ENCODE measurements at regions not wholly inside any gene's neighbourhood (a gene's known extent, or its start where the extent isn't known, plus 50 kb on each side); places are given as distances from the start of the nearest gene placed in this dataset.

DNA sequence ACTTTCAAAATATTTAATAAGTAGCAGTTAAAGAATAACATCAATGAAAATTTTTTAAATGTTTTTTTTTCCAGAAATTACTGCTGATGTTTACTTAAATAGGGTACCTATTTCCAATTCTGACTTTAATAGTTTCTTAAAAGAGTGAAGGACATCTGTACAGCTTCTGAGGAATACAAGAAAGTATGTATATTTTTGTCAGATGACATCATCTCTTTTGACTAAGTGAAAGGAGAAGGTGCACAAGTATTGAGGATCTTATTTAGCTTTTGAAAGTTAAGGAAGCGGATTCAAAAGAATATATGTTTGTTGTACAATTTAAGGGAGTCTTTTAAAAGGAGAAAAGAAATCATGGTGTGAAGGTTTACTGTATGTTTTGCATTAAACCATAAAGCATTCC is 90.0 kb upstream of the SLC35B3 start:
- DNase-seq (ENCODE audit: low spot score), result no peak

DNA sequence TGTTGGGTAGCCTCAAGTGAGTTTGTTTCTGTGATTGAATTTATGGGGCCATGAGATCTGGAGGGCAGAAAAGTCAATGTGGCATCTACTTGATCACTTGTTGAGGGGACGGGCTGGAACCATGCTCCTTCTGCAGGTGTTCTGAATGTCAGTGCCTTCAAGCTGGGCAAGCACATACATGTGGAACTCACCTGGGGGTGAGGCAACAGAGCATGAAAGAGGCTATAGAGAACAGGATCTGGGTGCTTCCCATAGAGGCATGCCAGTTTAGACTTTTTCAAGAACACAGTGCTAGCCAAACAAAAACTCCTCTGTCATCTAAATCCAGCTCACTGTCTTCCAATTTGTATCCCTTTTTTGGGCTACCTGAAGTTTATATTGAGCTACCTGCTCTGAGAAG is 77.8 kb upstream of the SLC35B3 start:
- no peak for DNase-seq (ENCODE audit: low spot score)

DNA sequence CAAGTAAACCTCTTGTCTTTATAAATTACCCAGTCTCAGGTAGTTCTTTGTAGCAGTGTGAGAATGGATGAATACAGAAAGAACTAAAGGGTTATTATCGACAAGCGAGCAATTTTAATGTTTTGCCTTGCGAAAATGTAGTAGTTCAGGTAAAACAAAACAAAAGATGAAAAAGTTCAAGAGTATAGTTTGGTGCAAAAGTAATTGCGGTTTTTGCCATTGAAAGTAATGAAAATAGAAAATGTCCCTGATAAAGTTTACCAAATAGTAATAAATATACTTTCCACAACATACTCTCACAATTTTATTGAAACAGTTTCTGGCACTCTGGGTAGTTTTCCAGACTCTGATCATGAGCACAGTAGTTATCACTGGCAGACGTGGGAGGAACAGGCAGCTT is 71.9 kb upstream of the SLC35B3 start:
- no peak for DNase-seq (ENCODE audit: low spot score)

DNA sequence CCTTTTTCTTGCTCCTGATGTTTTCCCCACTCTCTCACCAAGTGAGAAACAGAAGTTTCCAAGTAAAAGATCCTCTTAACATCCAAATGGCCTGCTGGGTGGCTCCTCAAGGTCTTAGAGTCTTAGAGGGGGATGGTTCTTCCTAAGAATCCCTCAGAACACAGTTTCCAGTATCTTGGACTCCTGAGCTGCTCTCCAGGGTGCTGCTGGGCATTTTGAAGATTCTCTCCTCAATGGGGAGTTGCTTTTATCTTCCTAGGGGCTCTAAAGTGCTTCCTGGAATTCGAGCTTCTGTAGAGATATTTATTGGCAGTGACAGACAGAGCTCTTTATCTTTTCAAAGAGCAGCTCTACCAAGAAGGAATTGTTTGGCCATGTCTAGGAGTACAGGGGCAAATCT is 70.8 kb upstream of the SLC35B3 start:
- DNase-seq (ENCODE audit: low spot score), result no peak

DNA sequence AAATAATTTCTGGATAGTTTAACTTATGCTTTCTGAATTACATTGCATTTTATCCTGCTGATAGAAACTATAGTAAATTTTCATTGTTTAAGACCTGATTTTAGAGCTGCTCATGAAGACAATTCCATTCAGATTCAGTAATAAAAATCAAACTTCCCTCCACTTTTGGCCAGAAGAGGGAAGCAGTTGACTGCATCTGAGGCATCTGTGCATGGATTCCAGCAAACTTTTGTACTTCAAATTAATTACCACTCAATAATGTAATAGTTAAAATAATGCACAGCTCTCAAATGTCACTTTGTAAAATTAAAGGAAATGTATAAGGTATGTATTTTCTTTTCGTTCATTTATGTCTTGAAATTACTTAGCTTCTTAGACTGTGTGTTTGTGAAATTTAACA is 64.2 kb upstream of the SLC35B3 start:
- DNase-seq (ENCODE audit: low spot score), result no peak

DNA sequence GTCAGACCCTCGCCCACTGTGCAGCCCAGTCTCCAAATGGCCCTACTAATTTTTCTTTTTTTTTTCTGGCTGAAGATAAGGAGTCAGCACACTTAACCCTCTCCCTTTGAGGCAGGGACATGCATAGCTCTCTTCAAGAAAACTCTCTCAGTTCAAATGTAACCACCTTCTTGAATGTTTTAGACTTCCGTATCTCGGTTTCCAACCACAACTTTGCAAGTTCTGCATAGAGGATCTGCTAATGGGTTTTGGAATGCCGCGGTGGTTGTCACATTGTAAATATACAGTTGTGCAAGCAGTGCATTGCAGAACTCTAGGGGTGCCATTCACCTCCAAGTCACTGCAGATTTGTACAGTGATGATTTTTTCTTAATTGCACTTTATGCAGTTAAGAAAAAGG is 59.4 kb upstream of the SLC35B3 start:
- no peak for DNase-seq (ENCODE audit: low spot score)

DNA sequence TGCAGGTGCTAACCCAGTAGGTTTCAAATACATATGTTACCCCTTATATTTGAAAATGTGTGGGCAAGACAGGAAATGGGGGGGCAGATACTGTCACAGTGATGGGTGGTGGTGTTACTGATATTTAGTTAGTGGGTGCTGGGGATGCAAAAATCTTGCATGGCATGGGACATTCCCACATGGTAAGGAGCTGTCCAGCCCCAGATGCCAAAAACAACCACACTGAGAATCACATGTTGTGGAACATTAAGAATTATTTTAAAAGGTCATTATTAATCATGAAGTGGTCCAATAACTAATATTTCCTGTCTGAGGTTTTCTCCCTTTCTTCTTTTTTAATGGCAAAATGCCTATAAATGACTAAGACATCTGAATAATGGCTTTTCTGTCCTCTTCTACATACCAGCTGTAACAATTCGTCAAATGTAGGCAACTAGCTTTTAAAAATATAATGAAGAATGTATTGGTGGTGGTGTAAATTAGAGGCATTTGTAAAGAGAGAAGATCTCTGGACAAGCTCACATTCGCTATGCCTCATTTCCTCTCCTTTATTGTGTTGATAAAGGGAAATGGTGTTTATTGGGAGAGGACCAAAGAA is 57.3 kb upstream of the SLC35B3 start:
- no peak for DNase-seq (ENCODE audit: low spot score)

All from D341Med (cell line).